K562 (cell line): ENCODE measurements at regions not wholly inside any gene's neighbourhood (a gene's known extent, or its start where the extent isn't known, plus 50 kb on each side); places are given as distances from the start of the nearest gene placed in this dataset.
A peak's percentile ranks its signal among the peaks of the same experiment; 100 is the strongest.

Source experiments
- ATF1 ChIP-seq, 2 experiments: fragments of 450-650 bp in 1 of 2; IDR thresholded peaks; 2 replicates each; pipeline ENCODE4 v1.6.1; 2016; ENCODE audit warnings: missing compliant biosample characterization in 1 of 2, missing genetic modification characterization in 1 of 2
- CBFA2T2 ChIP-seq: fragments of 450-650 bp; conservative IDR thresholded peaks from 2 replicates; pipeline ENCODE4 v1.6.1; 2017; ENCODE audit warnings: mild to moderate bottlenecking
- CBFA2T3 ChIP-seq: fragments of 450-650 bp; IDR thresholded peaks from 2 replicates; pipeline ENCODE4 v1.6.1; 2017
- CHCHD3 ChIP-seq: fragments of 250-450 bp; sonication (Bioruptor Pico); IDR thresholded peaks from 2 replicates; pipeline ENCODE4 v2.1.2; 2022; ENCODE audit warnings: mild to moderate bottlenecking
- CREB5 ChIP-seq: fragments of 250-450 bp; sonication (Bioruptor Pico); IDR thresholded peaks from 2 replicates; pipeline ENCODE4 v1.5.0; 2020; ENCODE audit warnings: mild to moderate bottlenecking
- DPF2 ChIP-seq: fragments of 450-650 bp; IDR thresholded peaks from 2 replicates; pipeline ENCODE4 v1.6.1; 2016
- EP300 ChIP-seq: IDR thresholded peaks from 2 replicates; pipeline ENCODE4 v1.6.1; 2012; ENCODE audit warnings: low read length, improper control_type of control experiment
- FOXA3 ChIP-seq, 2 experiments: fragments of 450-650 bp in 1 of 2; sonication (generic) in 1 of 2; formaldehyde crosslinking; IDR thresholded peaks in 1 of 2; conservative IDR thresholded peaks in 1 of 2; 2 replicates each; pipeline versions ENCODE4 v1.4.0 to v1.8.0; 2020 to 2022; ENCODE audit warnings: mild to moderate bottlenecking in 2 of 2, missing genetic modification reagents in 1 of 2
- HDAC2 ChIP-seq: fragments of 450-650 bp; IDR thresholded peaks from 2 replicates; pipeline ENCODE4 v1.6.1; 2016; ENCODE audit warnings: mild to moderate bottlenecking
- KLF16 ChIP-seq: IDR thresholded peaks from 2 replicates; pipeline ENCODE4 v1.6.1; 2016; ENCODE audit warnings: antibody characterized with exemption
- L3MBTL2 ChIP-seq: fragments of 450-650 bp; IDR thresholded peaks from 2 replicates; pipeline ENCODE4 v1.6.1; 2016; ENCODE audit warnings: mild to moderate bottlenecking, moderate library complexity
- MEF2D ChIP-seq: conservative IDR thresholded peaks from 2 replicates; pipeline ENCODE4 v1.6.1; 2016; ENCODE audit warnings: low read depth, missing genetic modification characterization, missing compliant biosample characterization
- MEIS2 ChIP-seq: fragments of 450-650 bp; IDR thresholded peaks from 2 replicates; pipeline ENCODE4 v1.6.1; 2014; ENCODE audit warnings: mild to moderate bottlenecking; ENCODE audit not compliant: partially characterized antibody
- MTA1 ChIP-seq: fragments of 450-650 bp; IDR thresholded peaks from 2 replicates; pipeline ENCODE4 v1.6.1; 2017; ENCODE audit warnings: borderline replicate concordance
- MYC ChIP-seq, 2 experiments: fragments of 250-450 bp in 1 of 2; sonication (Bioruptor Pico) in 1 of 2; IDR thresholded peaks; 2 replicates each; pipeline versions ENCODE4 v1.5.1 to v1.6.1; 2012 to 2021; ENCODE audit warnings: low read depth in 2 of 2, borderline replicate concordance in 1 of 2, improper control_type of control experiment in 1 of 2, low read length in 1 of 2, mild to moderate bottlenecking in 1 of 2, moderate library complexity in 1 of 2
- NCOR1 ChIP-seq: fragments of 450-650 bp; IDR thresholded peaks from 2 replicates; pipeline ENCODE4 v1.6.1; 2016; ENCODE audit warnings: mild to moderate bottlenecking, moderate library complexity
- NFIC ChIP-seq: fragments of 450-650 bp; IDR thresholded peaks from 2 replicates; pipeline ENCODE4 v1.6.1; 2017; ENCODE audit warnings: mild to moderate bottlenecking, inconsistent platforms
- NUFIP1 ChIP-seq: fragments of 450-650 bp; IDR thresholded peaks from 2 replicates; pipeline ENCODE4 v1.6.1; 2018; ENCODE audit not compliant: partially characterized antibody
- PML ChIP-seq: IDR thresholded peaks from 2 replicates; pipeline ENCODE4 v1.6.1; 2012; ENCODE audit warnings: low read length, inconsistent platforms
- RAD21 ChIP-seq, 2 experiments: fragments of 250-450 bp in 1 of 2; fragments of 450-650 bp in 1 of 2; sonication (Bioruptor Pico) in 1 of 2; formaldehyde crosslinking in 1 of 2; IDR thresholded peaks in 1 of 2; conservative IDR thresholded peaks in 1 of 2; 2 replicates each; pipeline versions ENCODE4 v1.4.0 to v1.8.0; 2020 to 2022; ENCODE audit warnings: mild to moderate bottlenecking in 2 of 2, moderate library complexity in 1 of 2
- RCOR1 ChIP-seq, 2 experiments: IDR thresholded peaks; 2 replicates each; pipeline ENCODE4 v1.6.1; 2012; ENCODE audit warnings: low read depth in 2 of 2, low read length in 2 of 2, borderline replicate concordance in 1 of 2, improper control_type of control experiment in 1 of 2
- STAT5A ChIP-seq: IDR thresholded peaks from 2 replicates; pipeline ENCODE4 v1.6.1; 2012; ENCODE audit warnings: low read length, inconsistent platforms, borderline replicate concordance
- TAF15 ChIP-seq: fragments of 200-400 bp; formaldehyde crosslinking; IDR thresholded peaks from 2 replicates; pipeline ENCODE4 v1.6.1; 2017; ENCODE audit warnings: mild to moderate bottlenecking, low read depth, low read length, moderate library complexity
- TAL1 ChIP-seq: fragments of 450-650 bp; IDR thresholded peaks from 2 replicates; pipeline ENCODE4 v1.6.1; 2016; ENCODE audit warnings: mild to moderate bottlenecking
- TBL1XR1 ChIP-seq, 2 experiments: IDR thresholded peaks; 2 replicates each; pipeline ENCODE4 v1.6.1; 2012; ENCODE audit warnings: improper control_type of control experiment in 2 of 2, low read length in 2 of 2, mild to moderate bottlenecking in 1 of 2
- TRIM28 ChIP-seq: fragments of 450-650 bp; IDR thresholded peaks from 2 replicates; pipeline ENCODE4 v1.6.1; 2017
- ZC3H11A ChIP-seq: IDR thresholded peaks from 2 replicates; pipeline ENCODE4 v1.6.1; 2012; ENCODE audit warnings: low read depth, low read length, improper control_type of control experiment
- ZNF263 ChIP-seq: sonication (generic); formaldehyde crosslinking; IDR thresholded peaks from 2 replicates; pipeline ENCODE4 v1.8.0; 2022; ENCODE audit warnings: mild to moderate bottlenecking, missing genetic modification reagents, borderline replicate concordance
- ZNF584 ChIP-seq: fragments of 200-800 bp; sonication (Bioruptor generic); IDR thresholded peaks from 2 replicates; pipeline ENCODE4 v1.6.1; 2016; ENCODE audit warnings: low read depth, mild to moderate bottlenecking, missing genetic modification characterization, missing compliant biosample characterization
- ZNF589 ChIP-seq: fragments of 200-800 bp; sonication (Bioruptor generic); IDR thresholded peaks from 2 replicates; pipeline ENCODE4 v1.6.1; 2016; ENCODE audit warnings: low read depth, missing genetic modification characterization, missing compliant biosample characterization
- TF ChIP-seq, protein P1 (sequence below): fragments of 450-650 bp; IDR thresholded peaks from 2 replicates; pipeline ENCODE4 v1.6.1; 2016

- TF ChIP-seq RCOR1 (IDR thresholded peaks at IDR 0.05; ENCODE audit: borderline replicate concordance in 1 of 2, low read depth in 2 of 2, low read length in 2 of 2) (peak in 1 of 2 experiments; percentile 38; a peak in 1 of 4 replicates), NUFIP1 (no peak), FOXA3 (CRISPR knock-in tag; conservative IDR thresholded peaks at IDR 0.05 in 1 of 2, IDR thresholded peaks at IDR 0.05 in 1 of 2) (0 out of 4 replicates have a peak, but pooled peaks of 1 of the 2 experiments have one; percentile 9), TAL1 (peak; percentile 96), ZNF589 (peak; percentile 94), MYC (IDR thresholded peaks at IDR 0.05; ENCODE audit: low read depth, low read length) (no peak), MYC (CRISPR knock-in tag; IDR thresholded peaks at IDR 0.05; ENCODE audit: borderline replicate concordance, low read depth) (no peak), ZC3H11A (no peak), TBL1XR1 (IDR thresholded peaks at IDR 0.05; ENCODE audit: low read length in 2 of 2) (peak in 1 of 2 experiments; percentile 33; a peak in 1 of 4 replicates), TRIM28 (no peak), NFIC (peak; percentile 69), HDAC2 (no peak), NCOR1 (peak; percentile 78), KLF16 (peak; percentile 76), EP300 (peak; percentile 75), ATF1 (CRISPR knock-in tag; IDR thresholded peaks at IDR 0.05) (no peak), ATF1 (tag; IDR thresholded peaks at IDR 0.05) (no peak), PML (peak; percentile 85; the same call in 1 of the 2 replicates), MEIS2 (peak; percentile 37), ZNF263 (CRISPR knock-in tag) (no peak), CBFA2T2 (peak; percentile 94), DPF2 (peak; percentile 44; the same call in 1 of the 2 replicates), CBFA2T3 (peak; percentile 91), CHCHD3 (CRISPR knock-in tag) (no peak), ZNF584 (CRISPR knock-in tag) (peak; percentile 47; the same call in 1 of the 2 replicates), STAT5A (peak; percentile 56; the same call in 1 of the 2 replicates), MEF2D (tag) (peak; percentile 94), TAF15 (no peak), RAD21 (CRISPR knock-in tag; conservative IDR thresholded peaks at IDR 0.05 in 1 of 2, IDR thresholded peaks at IDR 0.05 in 1 of 2) (no peak), L3MBTL2 (no peak), CREB5 (CRISPR knock-in tag) (no peak), MTA1 (0 out of 2 replicates have a peak, but pooled peaks have one; percentile 47)
- TF ChIP-seq, protein P1, sequence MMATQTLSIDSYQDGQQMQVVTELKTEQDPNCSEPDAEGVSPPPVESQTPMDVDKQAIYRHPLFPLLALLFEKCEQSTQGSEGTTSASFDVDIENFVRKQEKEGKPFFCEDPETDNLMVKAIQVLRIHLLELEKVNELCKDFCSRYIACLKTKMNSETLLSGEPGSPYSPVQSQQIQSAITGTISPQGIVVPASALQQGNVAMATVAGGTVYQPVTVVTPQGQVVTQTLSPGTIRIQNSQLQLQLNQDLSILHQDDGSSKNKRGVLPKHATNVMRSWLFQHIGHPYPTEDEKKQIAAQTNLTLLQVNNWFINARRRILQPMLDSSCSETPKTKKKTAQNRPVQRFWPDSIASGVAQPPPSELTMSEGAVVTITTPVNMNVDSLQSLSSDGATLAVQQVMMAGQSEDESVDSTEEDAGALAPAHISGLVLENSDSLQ = peak; percentile 45
Observed at GRCh38 chr9:88291856-88292255, 96.4 kb upstream of the SPIN1 start (continued).
